Cerebellar cortex (tissue), 1 donor: ENCODE measurements at regions not wholly inside any gene's neighbourhood (a gene's known extent, or its start where the extent isn't known, plus 50 kb on each side); places are given as distances from the start of the nearest gene placed in this dataset.
"Not testable (repeated sequence)": the region's sequence is repeated elsewhere in the genome, so short reads cannot be mapped to it uniquely, and the experiment has no call there.

Experiments
- DNase-seq: peaks from one replicate; pipeline ENCODE4 v3.0.0-alpha.2; 2015; ENCODE audit warnings: low spot score

GRCh38 chr5:71771191-71771590 is 52.1 kb downstream of the CARTPT start:
- no peak for DNase-seq

DNA sequence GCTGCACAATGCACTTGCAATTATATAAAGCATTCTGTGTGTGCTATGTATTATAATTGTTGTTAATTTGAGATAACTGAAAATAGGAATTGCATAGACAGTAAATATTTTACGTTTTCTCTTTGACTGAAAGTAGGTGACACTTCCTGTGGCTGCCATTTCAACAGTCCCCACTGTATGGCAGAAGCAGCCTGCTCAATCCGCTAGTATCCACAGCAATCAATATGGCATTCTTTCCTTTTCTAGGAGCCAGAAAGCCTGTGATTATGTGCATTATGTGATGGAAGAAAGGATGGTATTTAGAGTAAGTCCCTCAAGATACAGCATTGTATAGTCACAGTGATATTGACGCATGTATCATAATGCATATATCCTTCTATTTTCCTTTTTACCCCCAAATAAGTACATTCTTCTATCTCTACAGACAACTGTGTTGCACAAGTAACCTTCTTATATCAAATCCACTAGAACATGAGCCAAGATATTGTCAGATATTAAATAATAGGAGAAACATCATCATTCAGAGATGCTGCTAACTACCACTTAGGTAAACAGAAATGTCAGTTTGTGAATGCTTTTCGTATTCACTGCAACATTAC is 59.7 kb downstream of the CARTPT start:
- DNase-seq, result peak; percentile 75

DNA sequence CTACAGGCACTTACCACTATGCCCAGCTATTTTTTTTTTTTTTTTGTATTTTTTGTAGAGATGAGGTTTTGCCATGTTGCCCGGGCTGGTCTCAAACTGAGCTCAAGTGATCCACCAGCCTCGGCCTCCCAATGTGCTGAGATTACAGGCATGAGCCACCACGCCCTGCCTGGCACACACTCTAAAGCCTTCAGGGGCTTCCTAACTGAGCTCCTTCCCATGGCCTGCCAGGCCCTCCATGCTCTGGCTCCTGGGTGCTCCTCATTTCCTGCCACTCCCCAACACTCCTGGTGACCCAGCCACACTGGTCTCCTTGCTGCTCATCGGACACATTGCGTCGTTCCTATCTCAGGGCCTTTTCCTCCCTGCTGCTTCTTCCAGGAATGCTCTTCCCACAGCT is 61.5 kb downstream of the CARTPT start:
- no peak for DNase-seq

- no peak for DNase-seq
These were observed 63.3 kb downstream of the CARTPT start for GRCh38 chr5:71782393-71782770.

- peak; percentile 91 for DNase-seq
These were observed 64.0 kb downstream of the CARTPT start for GRCh38 chr5:71782771-71783770.

GRCh38 chr5:71783891-71784290 is 64.8 kb downstream of the CARTPT start:
- no peak for DNase-seq

DNA sequence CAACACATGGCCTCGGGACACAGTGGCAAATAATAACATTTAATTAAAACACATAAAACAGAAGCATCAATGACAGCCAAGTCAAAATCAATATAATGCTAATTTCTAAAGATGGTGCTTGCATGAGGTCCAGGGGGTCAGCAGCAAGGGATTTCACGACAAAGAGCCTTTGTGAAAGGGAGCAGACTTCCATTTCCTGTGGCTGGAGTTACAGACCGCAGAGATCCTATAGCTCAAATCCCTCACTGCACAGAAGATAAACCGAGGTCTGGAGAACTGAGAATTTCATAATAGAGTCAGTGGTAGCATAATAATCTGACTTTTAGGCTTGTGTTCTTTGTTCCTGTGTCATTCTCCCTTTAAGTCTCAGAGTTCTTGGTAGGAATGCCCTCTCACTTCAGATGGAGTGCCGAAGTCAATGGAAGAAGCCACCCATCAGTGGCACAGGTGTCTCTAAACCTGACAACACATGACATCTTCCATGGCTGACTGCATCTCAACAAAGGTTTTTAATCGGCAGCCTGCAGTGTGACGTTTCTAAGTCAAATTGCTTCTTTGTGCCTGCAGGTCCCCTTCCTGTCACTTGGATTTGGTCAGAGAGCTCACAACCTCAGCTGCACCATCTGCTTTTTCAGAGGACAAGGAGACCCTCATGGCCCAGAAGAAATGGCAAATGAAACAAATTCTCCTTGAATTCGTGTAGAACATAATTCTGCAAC is 67.4 kb downstream of the CARTPT start:
- DNase-seq, result no peak

GRCh38 chr5:71788794-71789193 is 69.7 kb downstream of the CARTPT start:
- DNase-seq, result no peak

- no peak for DNase-seq
These were observed 70.7 kb downstream of the CARTPT start for GRCh38 chr5:71789746-71790145.

DNA sequence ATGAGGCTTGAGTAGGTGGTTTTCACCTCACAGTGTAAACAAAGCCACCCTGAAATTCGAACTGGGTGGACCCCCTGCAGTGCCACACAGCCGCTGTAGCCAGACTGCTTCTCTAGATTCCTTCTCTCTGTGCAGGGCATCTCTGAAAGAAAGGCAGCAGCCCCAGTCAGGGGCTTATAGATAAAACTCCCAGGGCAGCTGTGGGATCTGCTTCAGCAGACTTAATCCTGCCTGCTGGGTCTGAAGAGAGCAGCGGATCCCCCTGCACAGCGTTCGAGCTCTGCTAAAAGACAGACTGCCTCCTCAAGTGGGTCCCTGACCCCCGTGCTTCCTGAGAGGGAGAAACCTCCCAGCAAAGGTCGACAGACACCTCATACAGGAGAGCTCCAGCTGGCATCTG is 71.4 kb downstream of the CARTPT start:
- no peak for DNase-seq

DNA sequence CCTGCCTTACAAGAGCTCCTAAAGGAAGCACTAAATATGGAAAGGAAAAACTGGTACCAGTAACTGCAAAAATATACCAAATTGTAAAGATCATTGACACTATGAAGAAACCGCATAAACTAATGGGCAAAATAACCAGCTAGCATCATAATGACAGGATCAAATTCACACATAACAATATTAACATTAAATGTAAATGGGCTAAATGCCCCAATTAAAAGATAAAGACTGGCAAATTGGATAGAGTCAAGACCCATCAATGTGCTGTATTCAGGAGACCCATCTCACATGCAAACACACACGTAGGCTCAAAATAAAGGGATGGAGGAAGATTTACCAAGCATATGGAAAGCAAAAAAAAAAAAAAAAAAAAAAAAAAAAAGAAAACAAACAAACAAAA is 73.0 kb downstream of the CARTPT start:
- DNase-seq, result not testable (repeated sequence)

- DNase-seq, result no peak
These were observed 75.1 kb downstream of the CARTPT start for GRCh38 chr5:71794061-71794695.

DNA sequence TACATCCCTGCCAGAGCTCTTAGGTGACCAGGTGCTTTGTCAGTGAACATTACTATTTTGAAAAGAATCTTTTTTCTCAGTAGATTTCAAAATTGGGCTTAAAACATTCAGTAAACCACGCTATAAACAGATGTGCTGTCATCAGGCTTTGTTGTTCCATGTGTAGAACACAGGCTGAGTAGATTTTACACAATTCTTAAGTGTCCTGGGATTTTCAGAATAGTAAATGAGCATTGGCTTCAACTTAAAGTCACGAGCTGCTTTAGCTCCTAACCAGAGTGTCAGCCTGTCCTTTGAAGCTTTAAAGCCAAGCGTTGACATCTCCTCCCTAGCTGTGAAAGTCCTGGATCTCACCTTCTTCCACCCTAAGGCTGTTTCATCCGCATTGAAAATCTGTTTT is 83.6 kb downstream of the CARTPT start:
- DNase-seq, result no peak

DNA sequence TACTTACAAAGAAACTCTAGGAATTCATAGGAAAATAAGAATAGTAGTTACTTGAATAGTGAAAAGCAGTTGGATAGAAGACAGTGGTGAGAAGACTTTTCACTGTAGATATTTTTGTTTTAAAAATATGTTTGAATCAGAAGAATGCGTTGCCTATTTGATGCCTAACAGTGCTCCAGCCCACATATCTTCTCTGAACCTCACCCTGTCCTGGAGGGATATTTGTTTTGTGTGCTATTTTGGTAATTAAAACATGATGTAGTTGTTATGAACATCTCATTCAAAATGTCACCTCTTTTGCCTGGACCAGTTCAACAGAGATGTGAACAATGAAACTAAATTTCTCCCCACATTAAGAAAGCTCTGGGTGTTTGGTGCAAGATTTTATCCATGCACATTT is 87.6 kb downstream of the CARTPT start:
- no peak for DNase-seq

- no peak for DNase-seq
These were observed 88.8 kb downstream of the CARTPT start for GRCh38 chr5:71807909-71808308.

- DNase-seq, result no peak
These were observed 90.4 kb downstream of the CARTPT start for GRCh38 chr5:71809446-71809845.

DNA sequence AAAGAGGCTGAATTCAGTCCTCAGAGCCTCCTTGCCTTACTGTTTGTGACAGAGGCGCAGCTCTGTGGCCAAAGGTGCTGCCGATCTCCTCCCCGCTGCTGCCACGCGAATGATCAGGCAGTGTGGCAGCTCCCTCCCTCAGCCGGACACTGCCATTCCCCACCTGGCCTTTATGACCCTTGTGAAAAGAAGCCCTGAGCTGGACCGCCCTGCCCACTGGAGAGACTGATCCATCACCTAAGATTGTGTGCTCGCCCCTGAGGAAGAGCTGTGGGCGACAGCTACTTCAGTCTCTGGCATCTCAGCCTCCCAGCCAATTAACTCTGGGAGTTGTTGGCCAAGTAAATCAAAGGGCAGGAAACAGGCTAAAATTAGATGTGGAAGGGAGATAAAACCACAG is 90.9 kb downstream of the CARTPT start:
- peak; percentile 77 for DNase-seq

DNA sequence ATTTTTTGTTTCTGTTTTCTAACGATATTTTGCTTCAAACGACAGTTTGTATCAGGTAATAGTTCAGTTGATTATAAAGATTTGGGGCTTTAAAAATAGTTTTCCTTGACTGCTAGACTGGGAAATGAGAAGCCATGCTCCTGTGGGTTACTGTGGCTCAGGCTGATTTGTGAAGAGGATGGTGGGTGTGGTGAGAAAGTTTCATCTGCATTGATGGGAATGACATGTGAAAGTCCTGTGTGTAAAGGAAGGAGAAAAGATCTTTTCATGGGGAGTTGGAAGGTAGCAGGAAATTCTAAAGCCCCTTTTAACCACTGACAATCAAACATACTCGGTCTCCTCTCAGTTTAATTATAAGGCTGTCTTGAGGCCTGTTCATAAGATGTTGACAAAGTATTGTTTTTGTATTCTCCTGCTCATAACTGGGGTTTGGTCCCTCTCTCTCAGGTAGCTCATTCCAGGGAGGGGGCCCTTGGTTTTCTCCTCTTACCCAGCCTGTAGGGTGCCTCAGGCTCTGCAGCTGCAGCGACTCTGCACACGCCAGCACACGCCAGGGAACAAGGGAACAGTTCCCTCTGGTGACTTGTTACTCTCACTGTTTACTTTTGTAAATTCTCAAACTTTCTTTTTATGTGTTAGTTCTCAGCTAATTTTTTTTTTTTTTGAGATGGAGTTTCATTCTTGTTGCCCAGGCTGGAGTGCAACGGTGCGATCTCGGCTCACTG is 91.6 kb downstream of the CARTPT start:
- no peak for DNase-seq

DNA sequence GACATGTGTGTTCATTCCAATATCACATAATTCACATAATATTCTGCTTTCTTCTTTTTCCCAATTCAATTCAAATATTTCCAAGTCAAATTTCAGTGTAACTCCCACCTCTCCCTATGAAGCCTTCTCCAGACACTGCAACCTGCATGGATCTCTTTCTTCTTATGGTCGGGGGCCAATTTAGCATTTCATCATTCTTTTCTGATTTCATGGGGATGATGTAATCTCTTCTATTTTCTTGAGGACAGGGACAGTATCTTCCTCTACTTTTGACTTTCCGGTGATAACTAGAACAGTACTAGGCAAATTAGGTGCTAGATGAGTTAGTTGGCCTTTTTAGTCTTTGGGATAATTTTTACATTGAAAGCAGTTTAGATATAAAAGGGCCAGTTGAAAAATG is 92.7 kb downstream of the CARTPT start:
- DNase-seq, result no peak

DNA sequence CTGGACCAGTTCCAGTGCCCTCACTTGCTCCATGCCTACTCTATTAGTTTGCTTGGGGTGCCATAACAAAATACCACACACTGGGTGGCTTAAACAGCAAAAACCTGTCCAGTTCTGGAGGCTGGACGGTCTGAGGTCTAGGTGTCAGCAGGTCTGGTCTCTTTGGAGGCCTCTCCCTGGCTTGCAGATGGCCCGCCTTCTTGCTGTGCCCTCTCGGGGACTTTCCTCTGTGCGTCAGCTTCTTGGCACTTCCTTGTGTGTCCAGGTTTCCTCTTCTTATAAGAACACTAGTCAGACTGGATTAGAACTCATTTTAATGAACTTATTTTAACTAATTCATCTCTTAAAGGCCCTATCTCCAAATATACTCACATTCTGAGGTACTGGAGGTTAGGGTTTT is 97.2 kb downstream of the CARTPT start:
- DNase-seq, result no peak

- no peak for DNase-seq
These were observed 98.8 kb downstream of the CARTPT start for GRCh38 chr5:71817891-71818290.

GRCh38 chr5:71821029-71821428 is 102.0 kb downstream of the CARTPT start:
- no peak for DNase-seq
